Endothelial cell of umbilical vein (primary cell): ENCODE measurements at regions not wholly inside any gene's neighbourhood (a gene's known extent, or its start where the extent isn't known, plus 50 kb on each side); places are given as distances from the start of the nearest gene placed in this dataset.

Experiments used
- EZH2 ChIP-seq: IDR thresholded peaks from 2 replicates; pipeline ENCODE4 v1.6.1; 2012; ENCODE audit warnings: borderline replicate concordance, low read depth, mild to moderate bottlenecking, moderate library complexity, low read length, inconsistent platforms; ENCODE audit not compliant: severe bottlenecking
- GATA2 ChIP-seq: IDR thresholded peaks from 2 replicates; pipeline ENCODE4 v1.7.0; 2011; ENCODE audit warnings: low read depth, mild to moderate bottlenecking, moderate library complexity, mixed read lengths, low read length; ENCODE audit not compliant: insufficient read length, insufficient read depth
- MYC ChIP-seq: IDR thresholded peaks from one replicate; pipeline ENCODE4 v1.6.1; 2011; ENCODE audit warnings: mild to moderate bottlenecking, low read depth, low read length
- POLR2A ChIP-seq: IDR thresholded peaks from 2 replicates; pipeline ENCODE4 v1.6.1; 2012; ENCODE audit warnings: low read depth, mild to moderate bottlenecking, control low read depth, low read length
- POLR2AphosphoS5 ChIP-seq: IDR thresholded peaks from 2 replicates; pipeline ENCODE4 v1.6.1; 2012; ENCODE audit warnings: low read depth, mild to moderate bottlenecking, control low read depth, low read length, moderate library complexity; ENCODE audit not compliant: insufficient read depth
- TF ChIP-seq, protein P1 (sequence below), 2 donors: IDR thresholded peaks; 1 replicate in 1 of 2; 2 replicates in 1 of 2; pipeline ENCODE4 v1.5.1; 2011; ENCODE audit warnings: low read length in 2 of 2, mild to moderate bottlenecking in 2 of 2, moderate library complexity in 2 of 2, control low read depth in 1 of 2, inconsistent platforms in 1 of 2, low read depth in 1 of 2; ENCODE audit not compliant: insufficient read depth in 1 of 2; ENCODE audit errors: extremely low read depth in 1 of 2

GRCh38 chr5:3376611-3377010, 219.0 kb upstream of the IRX1 start:
- no peak for TF ChIP-seq POLR2AphosphoS5
- TF ChIP-seq, protein P1, sequence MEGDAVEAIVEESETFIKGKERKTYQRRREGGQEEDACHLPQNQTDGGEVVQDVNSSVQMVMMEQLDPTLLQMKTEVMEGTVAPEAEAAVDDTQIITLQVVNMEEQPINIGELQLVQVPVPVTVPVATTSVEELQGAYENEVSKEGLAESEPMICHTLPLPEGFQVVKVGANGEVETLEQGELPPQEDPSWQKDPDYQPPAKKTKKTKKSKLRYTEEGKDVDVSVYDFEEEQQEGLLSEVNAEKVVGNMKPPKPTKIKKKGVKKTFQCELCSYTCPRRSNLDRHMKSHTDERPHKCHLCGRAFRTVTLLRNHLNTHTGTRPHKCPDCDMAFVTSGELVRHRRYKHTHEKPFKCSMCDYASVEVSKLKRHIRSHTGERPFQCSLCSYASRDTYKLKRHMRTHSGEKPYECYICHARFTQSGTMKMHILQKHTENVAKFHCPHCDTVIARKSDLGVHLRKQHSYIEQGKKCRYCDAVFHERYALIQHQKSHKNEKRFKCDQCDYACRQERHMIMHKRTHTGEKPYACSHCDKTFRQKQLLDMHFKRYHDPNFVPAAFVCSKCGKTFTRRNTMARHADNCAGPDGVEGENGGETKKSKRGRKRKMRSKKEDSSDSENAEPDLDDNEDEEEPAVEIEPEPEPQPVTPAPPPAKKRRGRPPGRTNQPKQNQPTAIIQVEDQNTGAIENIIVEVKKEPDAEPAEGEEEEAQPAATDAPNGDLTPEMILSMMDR (IDR thresholded peaks at IDR 0.05; ENCODE audit: extremely low read depth in 1 of 2, insufficient read depth in 1 of 2, low read depth in 1 of 2, low read length in 2 of 2): no peak
- TF ChIP-seq GATA2: no peak
- no peak for TF ChIP-seq POLR2A
- TF ChIP-seq EZH2: no peak
- TF ChIP-seq MYC: no peak
